NOMO-1 treated with dmso at 0.1 percent for 144 hours (cell line): ENCODE measurements at regions not wholly inside any gene's neighbourhood (a gene's known extent, or its start where the extent isn't known, plus 50 kb on each side); places are given as distances from the start of the nearest gene placed in this dataset.
"Not testable (repeated sequence)": the region's sequence is repeated elsewhere in the genome, so short reads cannot be mapped to it uniquely, and the experiment has no call there.

Source experiments
- DNase-seq: peaks from one replicate; lab custom pipeline; 2025; ENCODE audit not compliant: unreplicated experiment; lab: John Stamatoyannopoulos, UW

DNA sequence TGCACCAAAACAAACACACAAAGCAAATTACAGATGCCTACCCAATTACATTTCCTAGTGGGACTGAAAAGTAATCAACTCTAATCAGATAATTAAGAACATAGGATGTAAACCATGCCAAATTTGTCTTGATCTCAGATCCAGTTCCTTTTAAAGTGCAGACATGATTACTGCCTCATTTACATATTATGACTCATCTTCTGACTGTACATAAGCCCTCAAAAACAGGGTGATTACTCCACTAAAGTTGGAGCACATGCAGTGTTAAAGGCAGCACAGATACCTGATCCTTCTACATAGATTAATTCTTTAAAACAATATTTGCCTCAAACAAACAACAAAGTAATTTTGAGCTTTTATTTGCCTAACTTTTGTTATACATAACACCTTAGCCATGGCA is 337.2 kb downstream of the RPS29 start:
- no peak for DNase-seq

DNA sequence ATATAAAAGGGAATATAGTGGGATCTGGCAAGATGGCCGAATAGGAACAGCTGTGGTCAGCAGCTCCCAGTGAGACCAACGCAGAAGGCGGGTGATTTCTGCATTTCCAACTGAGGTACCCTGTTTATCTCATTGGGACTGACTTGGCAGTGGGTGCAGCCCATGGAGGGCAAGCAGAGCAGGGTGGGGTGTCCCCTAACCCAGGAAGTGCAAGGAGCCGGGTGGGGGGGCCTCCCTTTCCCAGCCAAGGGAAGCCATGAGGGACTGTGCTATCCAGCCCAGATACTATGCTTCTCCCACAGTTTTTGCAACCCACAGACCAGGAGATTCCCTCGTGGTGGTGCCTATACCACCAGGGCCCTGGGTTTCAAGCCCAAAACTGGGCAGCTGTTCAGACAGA is 342.4 kb downstream of the RPS29 start:
- DNase-seq: not testable (repeated sequence)

DNA sequence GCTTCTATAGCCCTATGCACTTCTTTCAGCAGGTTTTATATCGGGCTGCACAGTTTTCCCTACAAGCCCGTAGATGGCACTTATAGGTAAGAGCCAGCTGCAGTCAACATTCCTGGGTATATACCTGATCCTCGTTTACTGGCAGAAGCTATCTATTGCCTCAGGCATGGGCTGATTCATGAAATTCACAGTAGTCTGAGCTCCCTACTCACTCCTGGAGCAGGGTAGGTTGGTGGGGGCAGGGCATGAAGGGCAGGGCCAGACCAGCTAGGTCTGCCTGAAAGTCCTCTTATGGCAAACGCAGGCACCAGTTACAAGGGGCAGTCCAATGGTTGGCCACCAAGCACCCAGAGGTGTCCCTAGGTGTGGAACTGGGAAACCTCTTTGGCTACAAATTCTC is 345.8 kb downstream of the RPS29 start:
- DNase-seq: no peak

DNA sequence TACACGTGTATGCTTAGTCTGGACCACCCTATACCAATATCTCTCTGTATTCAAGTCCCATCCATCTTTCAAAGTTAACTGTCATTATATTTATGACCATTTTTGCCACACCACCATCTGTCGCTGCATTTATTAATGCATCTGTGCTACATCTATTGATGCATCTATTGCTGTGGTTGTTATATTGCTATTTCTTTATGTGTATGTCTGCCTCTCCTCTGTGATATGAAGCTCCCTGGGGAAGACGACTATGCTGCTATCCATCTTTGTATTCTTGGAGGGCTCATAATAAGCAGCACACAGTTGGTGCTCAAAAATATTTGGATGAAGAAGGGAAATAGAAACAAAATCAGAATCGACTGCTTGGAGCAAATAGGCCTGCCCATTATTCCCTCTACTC is 357.6 kb downstream of the RPS29 start:
- no peak for DNase-seq

DNA sequence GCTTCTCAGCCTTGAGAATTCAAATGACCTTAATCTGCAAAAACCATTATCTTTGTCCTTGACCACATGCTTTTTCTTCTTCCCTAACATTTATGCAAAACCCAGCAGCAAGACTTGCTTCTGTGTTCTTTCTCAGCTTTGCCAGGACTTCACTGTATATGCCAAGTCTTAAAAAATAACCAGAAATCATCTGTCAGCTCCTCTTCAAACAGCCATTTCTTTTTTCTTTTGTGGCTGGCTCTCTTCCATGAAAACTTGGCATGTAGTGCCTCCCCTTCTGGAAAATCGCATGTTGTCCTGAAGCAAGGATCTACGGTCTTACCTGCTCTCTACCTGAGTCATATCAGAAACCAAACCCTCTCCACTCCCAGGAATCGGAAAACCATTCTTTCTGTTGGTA is 364.9 kb downstream of the RPS29 start:
- no peak for DNase-seq

DNA sequence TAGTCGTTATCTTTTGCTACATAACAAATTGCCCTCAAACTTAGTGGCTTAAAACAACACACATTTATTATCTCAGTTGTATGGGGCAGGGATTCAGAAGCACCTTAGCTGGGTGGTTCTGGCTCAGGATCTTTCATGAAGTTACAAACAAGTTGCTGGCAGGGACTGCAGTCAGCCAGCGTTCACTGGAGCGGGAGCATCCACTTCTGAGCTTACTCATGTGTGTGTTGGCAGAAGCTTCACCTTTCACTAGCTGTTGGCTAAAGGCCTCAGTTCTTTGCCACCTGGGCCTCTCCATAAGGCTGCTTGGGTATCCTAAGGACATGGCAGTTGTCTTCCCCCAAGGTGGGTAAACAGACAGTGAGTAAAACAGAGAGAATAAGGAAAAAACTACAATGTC is 365.7 kb downstream of the RPS29 start:
- DNase-seq: no peak

DNA sequence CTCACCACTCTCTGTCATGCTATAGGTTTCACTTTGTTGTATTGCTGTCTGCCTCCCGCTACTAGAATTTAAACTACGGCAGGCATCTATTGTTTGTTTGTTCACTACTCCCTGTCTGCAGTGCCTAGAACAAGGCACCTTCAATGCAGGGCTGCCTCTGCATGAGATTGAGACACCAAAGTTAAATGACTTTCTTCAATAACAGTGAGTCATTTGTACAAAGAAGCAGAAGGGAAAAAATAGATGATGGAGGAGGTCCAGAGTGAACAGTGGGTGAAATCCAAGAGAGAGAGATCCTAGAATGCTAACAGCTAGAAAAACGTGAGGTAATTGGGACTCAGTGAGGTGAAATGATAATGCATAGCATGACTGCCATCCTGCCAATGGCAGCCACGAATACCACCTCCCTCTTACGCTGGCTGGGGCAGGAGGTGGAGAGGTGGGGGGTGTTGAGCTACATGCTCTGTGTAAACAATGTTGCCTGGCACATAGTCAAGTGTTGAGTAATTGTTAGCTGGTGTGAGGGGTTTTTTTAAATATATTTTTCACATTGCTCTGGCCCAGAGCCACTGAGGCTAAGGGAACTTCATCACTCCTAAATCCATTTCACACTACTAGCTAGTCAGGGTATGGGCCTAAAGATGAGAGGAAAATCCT is 367.6 kb downstream of the RPS29 start:
- no peak for DNase-seq

DNA sequence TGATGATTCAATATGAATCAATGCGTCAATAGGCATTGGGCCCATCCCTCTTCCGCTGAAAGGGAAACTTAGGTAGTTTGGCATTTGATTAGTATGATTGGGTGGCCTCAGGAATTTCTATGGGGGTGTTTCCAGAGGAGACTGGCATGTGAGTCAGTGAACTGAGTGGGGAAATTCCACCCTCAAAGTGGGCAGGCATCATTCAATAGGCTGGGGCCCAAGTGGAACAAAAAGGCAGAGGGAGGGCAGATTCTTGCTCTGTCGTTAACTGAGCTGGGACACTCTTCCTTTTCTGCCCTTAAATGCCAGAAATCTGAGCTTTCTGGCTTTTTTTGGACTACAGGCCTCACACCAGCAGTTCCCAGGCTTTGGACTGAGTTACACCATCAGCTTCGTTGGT is 373.5 kb downstream of the RPS29 start:
- DNase-seq: no peak

DNA sequence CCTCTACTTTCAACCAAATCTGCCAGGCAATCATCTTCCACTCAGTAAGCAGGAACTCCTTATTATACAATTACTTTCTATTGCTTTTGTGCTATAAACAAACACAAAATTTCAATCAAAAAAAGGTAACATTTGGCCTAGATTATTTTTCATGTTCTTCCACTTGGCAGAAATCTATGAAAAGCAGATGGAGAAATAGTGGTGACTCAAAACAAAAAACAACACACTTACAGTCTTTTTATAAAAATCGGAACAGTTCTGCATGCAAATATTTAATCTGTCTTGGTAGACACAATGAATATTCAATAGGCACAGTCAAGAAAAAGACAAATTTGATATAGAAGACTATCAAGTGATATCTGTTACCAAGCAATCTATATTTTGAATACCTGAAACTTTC is 376.8 kb downstream of the RPS29 start:
- DNase-seq: no peak

DNA sequence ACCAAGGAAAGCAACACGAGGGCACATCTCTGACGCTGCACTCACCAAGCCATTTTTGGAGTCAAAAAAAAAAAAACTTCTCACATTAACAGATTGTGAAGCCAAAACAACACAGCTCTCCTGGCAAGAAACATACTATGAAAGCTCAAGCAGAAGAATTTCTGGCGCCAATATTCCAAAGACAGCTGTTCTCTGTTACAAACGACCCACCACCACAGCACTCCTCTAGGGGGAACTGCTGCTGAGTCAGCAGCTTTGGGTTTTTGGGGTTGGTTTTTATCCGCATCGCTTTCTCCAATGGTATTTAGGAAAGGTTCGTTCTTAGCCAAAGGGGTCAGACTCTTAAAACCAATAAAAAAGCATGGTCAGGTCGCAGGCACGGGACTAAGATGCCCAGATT is 379.4 kb downstream of the RPS29 start:
- DNase-seq: no peak

DNA sequence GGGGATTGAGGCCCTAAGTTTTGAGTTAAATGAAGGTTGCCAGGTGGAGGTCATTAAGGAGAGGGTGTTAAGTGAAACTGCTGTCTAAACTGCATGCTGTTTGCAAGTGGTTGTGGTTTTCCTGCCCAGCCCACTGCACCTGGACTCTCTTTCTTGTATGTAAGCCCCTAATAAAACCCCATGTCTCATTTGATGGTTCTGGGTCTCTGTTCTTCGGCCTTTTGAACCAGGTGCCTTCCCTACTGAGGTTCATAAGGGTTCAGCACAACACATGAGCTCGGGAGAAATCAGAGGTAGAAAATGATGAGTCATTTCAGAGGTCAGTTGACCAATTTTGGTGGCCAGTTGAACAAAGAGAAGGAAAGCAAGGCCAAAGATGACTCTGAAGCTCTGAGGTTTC is 382.5 kb downstream of the RPS29 start:
- DNase-seq: no peak

DNA sequence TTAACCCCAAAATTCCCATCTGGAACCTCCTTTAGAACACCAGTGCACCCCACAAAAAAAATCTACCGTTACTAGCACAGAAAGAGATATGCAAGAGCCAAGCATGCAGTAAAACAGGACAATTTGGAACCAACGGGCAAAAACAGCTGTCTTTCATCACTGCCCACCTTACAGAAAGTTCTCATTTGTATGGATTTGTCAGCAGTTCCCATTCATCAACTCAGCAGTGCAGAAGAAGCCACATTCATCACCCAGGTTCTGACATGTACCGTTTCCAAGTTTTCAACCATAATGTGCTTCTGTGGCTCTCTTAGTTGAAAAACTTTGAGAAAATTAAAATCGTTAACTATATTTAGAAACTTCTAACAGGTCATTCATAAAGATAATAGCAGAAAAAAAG is 387.0 kb downstream of the RPS29 start:
- DNase-seq: no peak

DNA sequence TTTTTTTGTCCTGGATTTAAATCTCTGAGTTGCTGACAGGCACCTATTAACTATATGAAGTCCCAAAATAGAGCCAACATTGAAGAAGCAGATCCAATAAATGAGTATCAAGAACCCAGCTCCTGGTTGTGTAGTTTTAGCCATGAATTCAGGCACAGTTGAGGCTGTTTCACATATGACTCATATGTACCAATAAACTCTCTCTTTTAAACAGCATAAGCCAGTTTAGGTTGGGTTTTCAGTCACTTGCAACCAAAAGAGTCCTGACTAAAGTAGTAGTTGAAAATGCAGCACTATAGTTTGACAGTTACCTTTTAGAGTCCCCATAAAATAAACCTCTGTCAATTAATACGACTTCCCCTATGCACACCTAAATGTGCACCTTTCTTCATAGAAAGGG is 389.9 kb downstream of the RPS29 start:
- DNase-seq: no peak

DNA sequence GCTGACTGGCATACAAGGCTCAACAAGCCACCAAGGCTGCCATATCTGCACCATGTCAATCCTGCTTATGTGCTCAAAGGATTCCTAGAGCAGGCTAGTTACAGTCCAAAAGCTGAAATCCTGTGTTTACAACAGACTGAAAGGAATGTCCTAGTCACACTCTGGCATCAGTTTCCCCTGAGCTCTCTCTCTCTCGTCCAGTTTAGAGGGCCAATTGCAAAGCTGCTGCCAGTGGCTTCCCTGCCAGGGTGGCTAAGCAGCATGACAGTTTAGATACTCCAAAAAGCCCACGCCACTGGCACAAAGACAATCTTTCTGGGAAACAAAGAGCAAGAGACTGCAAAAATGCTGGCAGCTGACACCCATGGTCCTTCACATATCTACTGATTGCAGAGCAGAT is 392.1 kb downstream of the RPS29 start:
- no peak for DNase-seq

DNA sequence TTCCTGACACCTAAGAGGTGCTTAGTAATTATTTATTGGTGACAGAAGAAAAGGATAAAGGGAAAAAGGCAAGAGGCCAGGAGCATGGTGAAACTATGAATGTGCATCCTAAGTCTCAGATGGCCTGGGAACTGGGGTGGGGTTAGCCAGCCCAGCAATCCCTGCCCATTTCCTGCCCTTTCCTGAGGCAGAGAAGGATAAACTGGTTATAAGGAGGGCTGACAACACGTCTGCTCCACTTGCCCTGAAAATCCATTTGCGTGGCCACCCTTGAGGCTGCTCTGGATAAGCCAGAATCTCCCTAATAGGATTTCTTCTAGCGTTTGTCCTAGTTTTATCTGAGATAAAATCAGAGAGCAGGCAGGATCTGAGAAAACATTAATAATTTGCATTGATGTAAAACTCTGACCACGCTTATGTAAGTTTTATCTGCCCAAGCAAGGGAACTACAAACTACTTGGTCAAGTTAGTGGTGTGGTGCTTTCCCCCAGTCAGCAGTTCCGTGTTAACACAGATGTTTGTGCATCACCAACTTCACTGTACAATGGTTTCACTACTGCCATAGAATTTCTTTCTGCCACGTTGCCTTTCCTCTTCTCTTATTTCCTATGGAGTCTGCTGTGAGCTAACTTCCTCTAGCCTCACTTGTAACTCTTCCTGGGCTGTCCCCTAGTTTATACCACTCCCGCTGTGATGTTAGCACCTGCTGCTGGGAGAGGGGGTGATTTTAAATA is 392.7 kb downstream of the RPS29 start:
- DNase-seq: no peak

DNA sequence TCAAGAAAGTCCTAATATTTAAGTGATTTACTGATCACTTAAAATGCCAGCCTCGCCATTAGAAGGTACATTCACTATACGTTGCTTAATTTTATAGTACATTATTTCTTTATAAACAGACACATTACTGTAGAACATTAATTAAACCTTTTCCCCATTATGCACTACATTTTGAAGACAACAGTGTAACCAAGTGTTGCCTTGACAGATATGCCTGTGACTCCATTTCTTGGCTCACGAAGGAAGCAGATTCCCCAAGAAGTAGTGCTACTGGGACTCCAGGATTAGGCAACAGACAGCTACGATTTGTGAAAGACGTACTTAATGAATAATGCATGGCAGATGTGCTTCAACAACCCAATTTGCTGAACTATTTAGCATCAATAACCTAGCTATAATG is 394.8 kb downstream of the RPS29 start:
- DNase-seq: no peak

DNA sequence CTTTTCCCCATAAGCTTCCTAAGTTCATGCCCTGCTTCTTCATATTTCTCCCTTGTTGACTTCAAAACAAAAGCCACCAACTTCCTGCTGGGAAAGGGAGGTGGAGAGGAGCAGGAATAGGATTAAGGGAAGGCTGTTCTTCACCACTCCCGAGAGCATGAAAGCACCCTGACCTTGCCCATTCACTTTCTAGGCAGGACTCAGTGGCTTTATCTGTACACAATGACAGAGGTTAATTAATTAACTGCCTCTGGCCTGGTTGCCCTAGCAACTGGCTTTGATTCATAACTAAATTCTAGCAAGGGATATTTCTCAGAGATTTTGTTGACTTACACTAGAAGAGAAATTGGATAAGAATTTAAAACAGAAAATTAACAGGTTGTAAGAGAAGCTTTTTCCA is 396.8 kb downstream of the RPS29 start:
- no peak for DNase-seq

DNA sequence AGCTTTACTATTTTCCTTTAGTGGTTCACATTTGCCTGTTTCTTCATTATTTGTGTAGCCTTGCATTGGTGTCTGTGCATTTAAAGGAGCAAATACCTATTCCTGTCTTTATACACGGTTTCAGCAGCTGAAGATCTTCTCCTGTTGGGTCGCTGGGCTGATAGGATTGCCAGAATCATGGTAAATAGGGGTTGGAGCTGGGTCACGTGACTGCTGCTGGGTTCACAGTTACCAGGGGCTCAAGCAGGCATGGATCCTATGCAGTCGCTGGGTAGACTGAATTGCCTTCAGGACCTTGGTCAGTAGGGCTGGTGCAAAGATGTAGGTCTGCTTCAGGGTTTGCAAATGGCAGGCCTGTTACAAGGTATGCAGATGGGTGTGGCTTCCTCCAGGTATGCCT is 398.4 kb downstream of the RPS29 start:
- DNase-seq: no peak

DNA sequence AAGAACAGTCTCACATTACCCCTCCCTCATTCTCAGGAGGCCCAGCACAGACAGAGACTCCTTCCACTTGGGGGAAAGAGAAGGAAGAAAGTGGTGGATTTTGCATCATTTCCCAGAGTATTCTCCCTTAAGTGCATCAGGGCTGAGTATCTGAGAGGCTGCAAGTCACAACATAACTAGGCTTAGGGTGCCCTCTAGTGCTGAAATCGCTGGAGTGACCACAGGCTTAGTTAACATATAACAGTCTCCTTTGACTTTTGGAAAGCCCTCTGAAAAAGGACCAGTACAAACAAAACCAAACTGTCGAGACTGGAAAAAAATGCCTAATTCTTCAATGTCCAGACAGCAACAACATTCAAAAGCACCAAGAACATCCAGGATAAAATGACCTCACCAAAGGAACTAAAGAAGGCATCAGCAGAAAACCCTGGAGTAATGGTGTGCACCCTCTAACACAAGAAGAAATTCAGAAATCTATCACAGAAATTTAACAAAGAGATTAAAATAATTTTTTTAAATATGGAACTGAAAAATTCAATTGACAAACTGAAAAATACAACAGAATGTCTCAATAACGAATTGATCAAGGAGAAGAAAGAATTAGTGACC is 412.3 kb downstream of the RPS29 start:
- peak; percentile 2 for DNase-seq

DNA sequence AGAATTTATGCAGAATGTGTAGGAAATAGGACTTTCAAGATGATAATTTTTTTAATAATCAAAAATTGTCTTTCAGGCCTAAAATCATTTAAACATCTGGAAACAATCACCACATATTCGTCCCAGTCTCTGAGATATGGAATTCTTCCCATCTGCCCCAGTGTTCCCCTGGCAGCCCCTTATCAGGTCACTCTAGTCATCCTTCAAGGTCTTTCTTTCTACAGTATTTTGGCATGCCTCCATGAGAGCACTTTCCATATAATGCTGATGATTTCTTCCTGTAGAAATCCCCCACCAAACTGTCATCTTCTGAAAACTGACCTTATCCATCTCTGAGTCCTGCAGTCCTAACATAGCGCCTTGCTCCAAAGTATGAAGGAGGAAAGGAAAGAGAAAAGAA is 422.1 kb downstream of the RPS29 start:
- DNase-seq: no peak

DNA sequence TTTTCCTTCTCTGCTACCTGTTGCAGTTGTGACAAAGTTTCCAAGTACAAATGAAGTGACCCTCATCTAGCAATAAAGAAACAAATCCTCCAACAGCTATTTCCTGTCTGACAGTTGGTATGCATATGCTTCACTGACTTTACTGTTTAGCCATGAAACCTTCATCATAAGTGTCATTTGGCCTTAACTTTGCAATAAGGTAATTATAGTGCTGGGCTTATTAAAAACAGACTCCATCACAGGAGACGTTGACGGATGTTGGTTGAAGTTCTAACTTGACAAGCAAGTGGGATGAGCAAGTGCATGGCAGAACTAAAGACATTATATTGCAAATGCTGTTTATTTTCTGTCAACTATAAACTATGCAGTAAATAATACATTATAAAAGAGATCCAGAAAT is 425.2 kb downstream of the RPS29 start:
- no peak for DNase-seq

DNA sequence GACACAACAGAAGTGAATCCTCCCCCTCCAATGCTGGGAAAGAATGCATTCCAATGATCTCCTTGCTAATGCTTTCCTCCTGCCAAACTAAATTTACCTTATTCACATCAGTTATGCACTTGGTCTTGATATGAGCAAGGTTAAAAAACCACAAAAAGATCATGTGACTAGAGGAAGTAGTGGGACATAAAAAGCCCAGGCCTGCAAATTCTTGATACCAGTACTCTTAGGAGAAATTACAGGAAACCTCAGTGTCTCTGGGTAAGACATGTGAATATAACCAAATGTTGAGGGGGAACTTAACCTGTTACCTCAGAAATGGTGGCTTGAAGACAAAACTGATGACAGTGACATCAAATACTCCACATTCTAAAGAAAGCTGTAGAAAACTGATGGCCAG is 427.1 kb downstream of the RPS29 start:
- no peak for DNase-seq

DNA sequence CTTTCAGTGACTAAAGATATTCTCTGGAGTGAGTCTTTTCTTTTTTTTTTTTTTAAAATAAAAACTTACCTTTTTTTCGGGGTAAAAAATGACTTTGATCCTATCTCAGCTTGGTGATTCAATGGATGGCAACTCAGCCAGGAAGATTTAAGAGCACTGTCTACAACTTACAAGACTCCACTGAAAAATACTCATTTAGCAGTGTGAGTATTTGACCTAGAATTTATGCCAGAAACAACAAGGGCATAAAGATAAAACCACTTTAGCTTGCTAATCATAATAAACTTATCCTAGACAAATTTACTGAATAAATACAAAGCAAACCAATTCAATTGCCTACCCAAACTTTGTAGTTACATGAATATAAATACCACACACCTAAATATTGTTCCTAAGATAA is 446.6 kb downstream of the RPS29 start:
- DNase-seq: no peak
